ENCODE measurements at regions not wholly inside any gene's neighbourhood (a gene's known extent, or its start where the extent isn't known, plus 50 kb on each side); places are given as distances from the start of the nearest gene placed in this dataset.
"Not testable (repeated sequence)": the region's sequence is repeated elsewhere in the genome, so short reads cannot be mapped to it uniquely, and the experiment has no call there.

DNA sequence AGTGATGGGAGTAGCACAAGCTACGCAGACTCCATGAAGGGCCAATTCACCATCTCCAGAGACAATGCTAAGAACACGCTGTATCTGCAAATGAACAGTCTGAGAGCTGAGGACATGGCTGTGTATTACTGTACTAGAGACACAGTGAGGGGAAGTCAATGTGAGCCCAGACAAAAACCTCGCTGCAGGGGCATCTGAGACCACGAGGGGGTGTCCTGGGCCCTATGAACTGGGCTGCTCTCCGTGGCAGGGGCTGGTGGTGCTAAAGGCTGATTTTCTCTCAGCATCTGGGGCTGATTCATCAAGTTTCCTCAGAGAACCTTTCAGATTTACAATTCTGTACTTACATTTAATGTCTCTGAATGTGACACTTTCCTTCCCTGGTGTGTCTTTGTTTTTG is 368.1 kb downstream of the TP53TG3F start:
- H3K9ac ChIP-seq (replicated peaks in 1 of 4; ENCODE audit: extremely low read depth in 1 of 4, low read depth in 3 of 4, low read length in 3 of 4); FAIRE-seq; H3K23me2 ChIP-seq (ENCODE audit: low read depth, low read length); H3K23ac ChIP-seq (ENCODE audit: insufficient read length); H3K9me3 ChIP-seq (ENCODE audit: insufficient read depth in 2 of 2, low read depth in 1 of 2, low read length in 1 of 2); H2BK20ac ChIP-seq (ENCODE audit: low read length); H3K18ac ChIP-seq (ENCODE audit: extremely low read depth, low read length); CTCF ChIA-PET (ENCODE audit: partially characterized antibody); H2AFZ ChIP-seq (ENCODE audit: low read length); H3K4me3 ChIP-seq (ENCODE audit: extremely low read depth in 1 of 4, insufficient read depth in 2 of 4, low read depth in 3 of 4, low read length in 4 of 4); DNase-seq (ENCODE audit: low read depth in 1 of 2, low spot score in 2 of 2); H4K20me1 ChIP-seq (replicated peaks in 1 of 2; ENCODE audit: control insufficient read depth in 1 of 2, insufficient read depth in 2 of 2, low read length in 2 of 2); H2AK5ac ChIP-seq (ENCODE audit: low read depth, low read length); H2BK120ac ChIP-seq (replicated peaks; ENCODE audit: low read depth, low read length); H2BK15ac ChIP-seq (ENCODE audit: low read length); H3K4me1 ChIP-seq (replicated peaks in 1 of 4; ENCODE audit: control insufficient read depth in 3 of 4, insufficient read depth in 4 of 4, low read length in 3 of 4); H3K27me3 ChIP-seq (replicated peaks in 1 of 4; ENCODE audit: control insufficient read depth in 3 of 4, extremely low read depth in 1 of 4, insufficient read depth in 3 of 4, low read length in 3 of 4); POLR2A ChIA-PET (ENCODE audit: partially characterized antibody); H4K91ac ChIP-seq (replicated peaks; ENCODE audit: insufficient read length, low read length); H3K79me1 ChIP-seq (ENCODE audit: low read depth, low read length); H3K4ac ChIP-seq (replicated peaks; ENCODE audit: insufficient read length, low read depth, low read length); H4K5ac ChIP-seq (ENCODE audit: insufficient read length, low read depth, low read length); H3K4me2 ChIP-seq (ENCODE audit: insufficient read depth in 1 of 2, low read depth in 2 of 2, low read length in 2 of 2); H3K14ac ChIP-seq (ENCODE audit: insufficient read length); H4K8ac ChIP-seq (ENCODE audit: extremely low read depth, insufficient read depth, low read length); H3K79me2 ChIP-seq (ENCODE audit: control insufficient read depth in 1 of 2, insufficient read depth in 2 of 2, low read length in 2 of 2); H3K27ac ChIP-seq (ENCODE audit: low read depth, low read length); H3K56ac ChIP-seq (replicated peaks; ENCODE audit: insufficient read length, low read depth, low read length); H3K36me3 ChIP-seq (ENCODE audit: control insufficient read depth in 2 of 4, insufficient read depth in 4 of 4, low read length in 3 of 4); H2BK5ac ChIP-seq (ENCODE audit: low read depth, low read length); H2BK12ac ChIP-seq (ENCODE audit: low read depth, low read length): not testable (repeated sequence)
- WGBS, 2 experiments (ENCODE audit: extremely low coverage in 1 of 2, insufficient coverage in 1 of 2, insufficient read length in 1 of 2, insufficient replicate concordance in 2 of 2, low coverage in 1 of 2, low lambda C conversion rate in 2 of 2, missing lambda C conversion rate in 1 of 2), result no CpG with 5 or more reads among the region's 5 CpGs

GRCh38 chr16:33839157-33839556 is 379.7 kb downstream of the TP53TG3F start:
- H4K20me1 ChIP-seq (replicated peaks in 1 of 2; ENCODE audit: control insufficient read depth in 1 of 2, insufficient read depth in 2 of 2, low read length in 2 of 2); H4K5ac ChIP-seq (ENCODE audit: insufficient read length, low read depth, low read length); H3K23me2 ChIP-seq (ENCODE audit: low read depth, low read length); H2BK120ac ChIP-seq (replicated peaks; ENCODE audit: low read depth, low read length); H2BK12ac ChIP-seq (ENCODE audit: low read depth, low read length); H3K18ac ChIP-seq (ENCODE audit: extremely low read depth, low read length); H3K79me1 ChIP-seq (ENCODE audit: low read depth, low read length); H4K91ac ChIP-seq (replicated peaks; ENCODE audit: insufficient read length, low read length); H2BK5ac ChIP-seq (ENCODE audit: low read depth, low read length); H4K8ac ChIP-seq (ENCODE audit: extremely low read depth, insufficient read depth, low read length); CTCF ChIA-PET (ENCODE audit: partially characterized antibody); H3K9me3 ChIP-seq (ENCODE audit: insufficient read depth in 2 of 2, low read depth in 1 of 2, low read length in 1 of 2); DNase-seq (ENCODE audit: low read depth in 1 of 2, low spot score in 2 of 2); H3K4me2 ChIP-seq (ENCODE audit: insufficient read depth in 1 of 2, low read depth in 2 of 2, low read length in 2 of 2); H3K79me2 ChIP-seq (ENCODE audit: control insufficient read depth in 1 of 2, insufficient read depth in 2 of 2, low read length in 2 of 2); H2AK5ac ChIP-seq (ENCODE audit: low read depth, low read length); H3K27me3 ChIP-seq (replicated peaks in 1 of 4; ENCODE audit: control insufficient read depth in 3 of 4, extremely low read depth in 1 of 4, insufficient read depth in 3 of 4, low read length in 3 of 4); H2BK20ac ChIP-seq (ENCODE audit: low read length); H2AFZ ChIP-seq (ENCODE audit: low read length); H3K9ac ChIP-seq (replicated peaks in 1 of 4; ENCODE audit: extremely low read depth in 1 of 4, low read depth in 3 of 4, low read length in 3 of 4); H3K36me3 ChIP-seq (ENCODE audit: control insufficient read depth in 2 of 4, insufficient read depth in 4 of 4, low read length in 3 of 4); H3K56ac ChIP-seq (replicated peaks; ENCODE audit: insufficient read length, low read depth, low read length); POLR2A ChIA-PET (ENCODE audit: partially characterized antibody); H3K23ac ChIP-seq (ENCODE audit: insufficient read length); H3K4ac ChIP-seq (replicated peaks; ENCODE audit: insufficient read length, low read depth, low read length); H3K14ac ChIP-seq (ENCODE audit: insufficient read length); H3K27ac ChIP-seq (ENCODE audit: low read depth, low read length); FAIRE-seq; H2BK15ac ChIP-seq (ENCODE audit: low read length); H3K4me1 ChIP-seq (replicated peaks in 1 of 4; ENCODE audit: control insufficient read depth in 3 of 4, insufficient read depth in 4 of 4, low read length in 3 of 4); H3K4me3 ChIP-seq (ENCODE audit: extremely low read depth in 1 of 4, insufficient read depth in 2 of 4, low read depth in 3 of 4, low read length in 4 of 4): not testable (repeated sequence)
- no CpG with 5 or more reads among the region's 3 CpGs for WGBS, 2 experiments (ENCODE audit: extremely low coverage in 1 of 2, insufficient coverage in 1 of 2, insufficient read length in 1 of 2, insufficient replicate concordance in 2 of 2, low coverage in 1 of 2, low lambda C conversion rate in 2 of 2, missing lambda C conversion rate in 1 of 2)
